WERI-Rb-1 (cell line): ENCODE measurements at regions not wholly inside any gene's neighbourhood (a gene's known extent, or its start where the extent isn't known, plus 50 kb on each side); places are given as distances from the start of the nearest gene placed in this dataset.

Source experiments
- DNase-seq: peaks from one replicate; pipeline ENCODE4 v3.0.0-alpha.2; 2020
- H3K27ac ChIP-seq: fragments of 250-450 bp; sonication (Bioruptor Pico); 2 replicates; pipeline ENCODE4 v1.5.1; 2020; ENCODE audit warnings: mild to moderate bottlenecking, moderate library complexity
- H3K27me3 ChIP-seq: fragments of 250-450 bp; sonication (Bioruptor Pico); 2 replicates; pipeline ENCODE4 v1.5.1; 2021; ENCODE audit warnings: mild to moderate bottlenecking, low read depth, moderate library complexity; ENCODE audit not compliant: insufficient read depth, severe bottlenecking
- H3K36me3 ChIP-seq: fragments of 250-450 bp; sonication (Bioruptor Pico); 2 replicates; pipeline ENCODE4 v1.5.1; 2020; ENCODE audit warnings: mild to moderate bottlenecking, moderate library complexity
- H3K4me3 ChIP-seq: 2 replicates; pipeline ENCODE4 v1.5.1; 2011; ENCODE audit warnings: low read depth, mild to moderate bottlenecking, control low read depth, low read length
- H3K9me3 ChIP-seq: fragments of 250-450 bp; sonication (Bioruptor Pico); 2 replicates; pipeline ENCODE4 v1.5.1; 2021; ENCODE audit warnings: mild to moderate bottlenecking, moderate library complexity; ENCODE audit not compliant: severe bottlenecking
- TF ChIP-seq, protein P1 (sequence below): IDR thresholded peaks from 2 replicates; pipeline ENCODE4 v1.5.1; 2011; ENCODE audit warnings: low read depth, mild to moderate bottlenecking, control low read depth, inconsistent platforms, low read length

DNA sequence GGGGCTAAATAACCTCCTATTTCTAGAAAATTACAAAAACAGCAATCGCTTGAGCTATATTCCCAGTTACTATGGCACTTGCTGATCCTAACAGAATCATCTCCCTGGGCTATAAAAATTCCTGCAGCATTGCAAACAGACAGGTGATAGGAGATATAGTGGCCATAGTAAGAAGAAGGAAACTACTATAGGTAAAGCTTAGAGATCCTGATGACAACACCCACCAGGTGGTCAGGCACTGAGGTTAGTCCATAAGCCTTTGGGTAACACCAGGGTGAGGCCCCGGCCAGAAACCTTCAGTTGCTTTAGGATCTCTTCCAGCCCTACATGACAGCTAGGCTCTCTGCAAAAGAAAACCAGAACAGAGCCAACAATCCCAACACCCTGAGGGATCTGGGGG lies 197.9 kb upstream of the PPP1R2C start:
- Histone ChIP-seq H3K27ac (no peak overlapping the region), H3K27me3 (no peaks in the 10 kb centered on the region), H3K4me3 (no peak overlapping the region), H3K36me3 (no peaks in the 10 kb centered on the region), H3K9me3 (no peaks in the 10 kb centered on the region)
- peak; percentile 4 for DNase-seq
- TF ChIP-seq, protein P1, sequence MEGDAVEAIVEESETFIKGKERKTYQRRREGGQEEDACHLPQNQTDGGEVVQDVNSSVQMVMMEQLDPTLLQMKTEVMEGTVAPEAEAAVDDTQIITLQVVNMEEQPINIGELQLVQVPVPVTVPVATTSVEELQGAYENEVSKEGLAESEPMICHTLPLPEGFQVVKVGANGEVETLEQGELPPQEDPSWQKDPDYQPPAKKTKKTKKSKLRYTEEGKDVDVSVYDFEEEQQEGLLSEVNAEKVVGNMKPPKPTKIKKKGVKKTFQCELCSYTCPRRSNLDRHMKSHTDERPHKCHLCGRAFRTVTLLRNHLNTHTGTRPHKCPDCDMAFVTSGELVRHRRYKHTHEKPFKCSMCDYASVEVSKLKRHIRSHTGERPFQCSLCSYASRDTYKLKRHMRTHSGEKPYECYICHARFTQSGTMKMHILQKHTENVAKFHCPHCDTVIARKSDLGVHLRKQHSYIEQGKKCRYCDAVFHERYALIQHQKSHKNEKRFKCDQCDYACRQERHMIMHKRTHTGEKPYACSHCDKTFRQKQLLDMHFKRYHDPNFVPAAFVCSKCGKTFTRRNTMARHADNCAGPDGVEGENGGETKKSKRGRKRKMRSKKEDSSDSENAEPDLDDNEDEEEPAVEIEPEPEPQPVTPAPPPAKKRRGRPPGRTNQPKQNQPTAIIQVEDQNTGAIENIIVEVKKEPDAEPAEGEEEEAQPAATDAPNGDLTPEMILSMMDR = no peak

DNA sequence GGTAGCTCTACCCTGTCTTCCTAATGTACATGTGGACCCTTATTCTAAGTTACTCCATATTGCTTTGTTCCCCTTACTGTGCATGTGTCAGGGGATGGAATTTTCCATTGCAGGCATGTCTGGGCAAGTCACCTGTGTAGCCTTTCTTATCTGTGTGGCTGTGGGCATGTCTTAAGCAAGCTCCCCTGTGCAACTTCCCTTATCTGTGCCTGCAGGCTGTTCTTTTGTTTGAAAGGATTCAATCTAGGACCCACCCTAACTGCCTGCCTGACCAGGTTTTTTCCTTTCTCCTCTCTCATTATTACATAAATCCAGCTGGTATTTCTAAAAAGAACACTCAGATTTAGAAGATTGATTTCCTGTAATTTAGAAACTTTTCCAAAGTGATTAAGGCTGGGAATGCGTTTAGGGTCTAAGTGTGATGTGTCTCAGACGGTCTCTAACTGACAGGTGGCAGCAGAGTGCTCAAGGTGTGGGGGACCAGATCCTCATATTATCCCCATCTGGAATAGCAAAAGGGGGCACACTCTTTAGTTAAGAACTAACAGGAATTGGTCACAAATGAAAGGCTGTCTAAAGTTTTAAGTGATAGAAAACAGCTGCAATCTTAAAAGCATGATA lies 198.9 kb upstream of the PPP1R2C start:
- peak; percentile 7 for DNase-seq
- H3K36me3 ChIP-seq = no peaks in the 10 kb centered on the region
- no peaks in the 10 kb centered on the region for H3K9me3 ChIP-seq
- H3K27me3 ChIP-seq = no peaks in the 10 kb centered on the region
- peak overlapping the region; percentile 34 for H3K27ac ChIP-seq
- H3K4me3 ChIP-seq = no peak overlapping the region
- TF ChIP-seq, protein P1 = no peak

DNA sequence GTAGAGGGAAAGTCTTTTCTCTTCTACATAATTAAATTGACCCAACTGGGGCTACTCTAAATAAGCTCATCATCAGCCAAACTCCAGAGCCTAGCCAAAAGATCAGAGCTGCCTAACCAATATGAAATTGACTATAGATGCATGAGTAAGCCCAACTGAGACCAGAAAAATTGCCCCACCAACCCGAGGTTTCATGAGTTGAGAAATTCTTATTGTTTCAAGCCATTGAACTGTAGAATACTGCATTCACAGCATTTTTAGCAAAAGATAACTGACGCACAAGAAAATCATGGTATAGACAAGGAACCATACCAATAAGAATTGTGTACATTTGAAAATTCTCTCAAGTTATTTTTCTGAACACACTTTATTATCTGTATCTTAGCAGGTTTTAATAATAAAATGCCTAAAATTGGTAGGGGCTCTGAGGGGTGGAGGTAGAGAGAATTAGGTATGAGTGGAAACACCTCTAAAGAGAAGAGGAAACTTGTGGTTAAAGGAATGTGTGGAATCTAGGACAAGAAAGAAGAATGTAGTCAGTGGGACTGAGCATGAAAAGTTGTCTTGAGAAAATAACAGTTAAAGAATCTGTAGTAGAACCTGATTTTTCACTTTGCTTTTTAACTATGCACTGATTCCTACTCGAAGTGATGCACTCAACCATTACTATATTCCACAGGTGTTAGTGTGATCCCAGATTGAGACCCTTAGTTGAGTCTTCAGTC lies 200.9 kb upstream of the PPP1R2C start:
- Histone ChIP-seq H3K4me3 (no peak overlapping the region), H3K27ac (no peak overlapping the region), H3K9me3 (no peaks in the 10 kb centered on the region), H3K27me3 (no peaks in the 10 kb centered on the region), H3K36me3 (no peaks in the 10 kb centered on the region)
- TF ChIP-seq, protein P1 = no peak
- no peak for DNase-seq

DNA sequence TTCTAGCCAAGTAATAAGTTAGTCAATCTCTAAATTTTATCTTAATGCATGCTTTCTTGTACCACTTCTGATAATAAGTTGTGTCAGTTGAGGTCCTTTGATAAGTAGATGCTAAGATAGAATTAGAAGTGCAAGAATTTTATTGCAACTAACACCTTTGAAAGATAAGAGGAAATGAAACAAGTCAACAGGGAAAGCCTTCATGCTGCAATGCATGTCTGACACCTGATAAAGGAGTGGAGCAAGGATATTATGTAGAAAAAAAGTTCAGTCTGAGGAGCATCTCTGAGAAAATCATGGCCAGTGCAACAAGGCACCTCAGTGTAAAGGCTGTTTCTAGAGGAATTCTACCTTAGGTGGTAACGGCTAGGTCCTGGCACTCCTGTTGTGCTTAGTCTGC lies 210.7 kb upstream of the PPP1R2C start:
- no peaks in the 10 kb centered on the region for H3K27me3 ChIP-seq
- H3K36me3 ChIP-seq = no peaks in the 10 kb centered on the region
- no peaks in the 10 kb centered on the region for H3K9me3 ChIP-seq
- H3K27ac ChIP-seq = no peak overlapping the region
- TF ChIP-seq, protein P1 = no peak
- H3K4me3 ChIP-seq = no peak overlapping the region
- DNase-seq = no peak

DNA sequence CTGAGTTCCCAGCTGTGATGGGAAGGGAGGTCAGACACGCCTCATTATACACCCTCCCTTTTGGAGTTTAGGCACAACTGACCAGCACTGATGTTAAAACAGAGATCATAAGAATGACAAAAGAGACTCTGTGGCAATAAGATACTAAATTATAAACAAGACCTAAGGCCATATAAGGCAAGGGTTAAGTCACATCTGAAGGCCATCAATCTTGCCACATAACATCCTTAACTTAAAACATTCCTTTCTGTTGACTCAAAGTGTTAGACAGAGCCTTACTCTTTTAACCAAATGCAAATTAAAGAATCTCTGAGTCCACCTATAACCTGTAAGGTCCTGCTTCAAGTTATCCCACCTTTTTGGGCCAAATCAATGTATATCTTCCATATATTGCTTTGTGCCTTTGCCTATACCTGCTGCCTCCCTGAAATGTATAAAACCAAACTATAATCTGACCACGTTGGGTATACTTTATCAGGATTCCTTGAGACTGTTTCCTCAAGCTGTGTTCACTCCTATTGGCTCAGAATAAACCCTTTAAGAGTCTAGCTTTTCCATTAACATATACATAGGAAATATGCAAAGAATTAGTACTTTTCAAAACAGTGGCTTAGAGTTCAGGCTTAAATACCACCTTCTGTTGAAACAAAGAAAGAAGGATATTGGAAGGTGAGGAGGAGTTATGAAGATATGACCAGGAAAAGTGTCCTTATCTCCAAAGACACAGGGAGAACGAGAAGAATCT lies 214.4 kb upstream of the PPP1R2C start:
- H3K27me3 ChIP-seq = no peaks in the 10 kb centered on the region
- DNase-seq = no peak
- TF ChIP-seq, protein P1 = no peak
- H3K9me3 ChIP-seq = no peaks in the 10 kb centered on the region
- H3K36me3 ChIP-seq = no peaks in the 10 kb centered on the region
- no peak overlapping the region for H3K27ac ChIP-seq
- H3K4me3 ChIP-seq = no peak overlapping the region
